H1 (cell line): ENCODE measurements at regions not wholly inside any gene's neighbourhood (a gene's known extent, or its start where the extent isn't known, plus 50 kb on each side); places are given as distances from the start of the nearest gene placed in this dataset.

Experiments
- HDAC6 ChIP-seq: IDR thresholded peaks from one replicate; pipeline ENCODE4 v1.7.1; 2012; ENCODE audit warnings: low read depth, mild to moderate bottlenecking, inconsistent platforms, low read length, moderate library complexity
- RFX5 ChIP-seq: IDR thresholded peaks from 2 replicates; pipeline ENCODE4 v1.6.1; 2011; ENCODE audit warnings: low read depth, low read length, improper control_type of control experiment, borderline replicate concordance
- RXRA ChIP-seq: IDR thresholded peaks from 2 replicates; pipeline ENCODE4 v1.6.1; 2011; ENCODE audit warnings: low read depth, mild to moderate bottlenecking, low read length, moderate library complexity; ENCODE audit not compliant: insufficient read depth
- SRF ChIP-seq: IDR thresholded peaks from 2 replicates; pipeline ENCODE4 v1.6.1; 2011; ENCODE audit warnings: mild to moderate bottlenecking, low read depth, low read length, moderate library complexity
- TF ChIP-seq, protein P1 (sequence below), 3 experiments: IDR thresholded peaks; 1 replicate in 2 of 3; 2 replicates in 1 of 3; pipeline versions ENCODE4 v1.5.1 to v1.6.1; 2011; ENCODE audit warnings: low read length in 3 of 3, mild to moderate bottlenecking in 3 of 3, inconsistent platforms in 2 of 3, low read depth in 1 of 3, moderate library complexity in 1 of 3; ENCODE audit not compliant: insufficient read depth in 1 of 3; ENCODE audit errors: control extremely low read depth in 1 of 3

DNA sequence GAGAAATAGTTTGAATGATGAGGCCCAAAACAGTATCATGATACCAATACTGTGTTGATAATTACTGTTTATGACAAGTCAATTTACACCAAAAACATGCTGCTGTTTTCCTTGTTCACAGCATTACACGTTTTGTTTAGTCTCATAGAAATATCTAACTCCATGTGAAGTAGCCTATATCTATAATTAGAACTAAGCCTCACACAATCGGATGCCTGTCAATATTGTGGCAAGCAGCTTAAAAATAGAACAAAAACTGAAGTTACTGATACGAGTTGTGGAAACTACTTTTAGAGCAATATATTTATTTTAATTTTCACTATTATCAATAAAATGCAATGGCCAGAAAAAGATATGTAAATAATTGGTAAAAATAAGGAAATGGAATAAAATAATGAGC, 470.8 kb downstream of the ZEB2 start (continued):
- TF ChIP-seq RFX5 (no peak), HDAC6 (no peak), SRF (no peak), RXRA (no peak)
- TF ChIP-seq, protein P1, sequence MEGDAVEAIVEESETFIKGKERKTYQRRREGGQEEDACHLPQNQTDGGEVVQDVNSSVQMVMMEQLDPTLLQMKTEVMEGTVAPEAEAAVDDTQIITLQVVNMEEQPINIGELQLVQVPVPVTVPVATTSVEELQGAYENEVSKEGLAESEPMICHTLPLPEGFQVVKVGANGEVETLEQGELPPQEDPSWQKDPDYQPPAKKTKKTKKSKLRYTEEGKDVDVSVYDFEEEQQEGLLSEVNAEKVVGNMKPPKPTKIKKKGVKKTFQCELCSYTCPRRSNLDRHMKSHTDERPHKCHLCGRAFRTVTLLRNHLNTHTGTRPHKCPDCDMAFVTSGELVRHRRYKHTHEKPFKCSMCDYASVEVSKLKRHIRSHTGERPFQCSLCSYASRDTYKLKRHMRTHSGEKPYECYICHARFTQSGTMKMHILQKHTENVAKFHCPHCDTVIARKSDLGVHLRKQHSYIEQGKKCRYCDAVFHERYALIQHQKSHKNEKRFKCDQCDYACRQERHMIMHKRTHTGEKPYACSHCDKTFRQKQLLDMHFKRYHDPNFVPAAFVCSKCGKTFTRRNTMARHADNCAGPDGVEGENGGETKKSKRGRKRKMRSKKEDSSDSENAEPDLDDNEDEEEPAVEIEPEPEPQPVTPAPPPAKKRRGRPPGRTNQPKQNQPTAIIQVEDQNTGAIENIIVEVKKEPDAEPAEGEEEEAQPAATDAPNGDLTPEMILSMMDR (IDR thresholded peaks at IDR 0.05; ENCODE audit: control extremely low read depth in 1 of 3, insufficient read depth in 1 of 3, low read depth in 1 of 3, low read length in 3 of 3) = no peak
- TF ChIP-seq, all 59 proteins: peak for 0
